ENCODE measurements at regions not wholly inside any gene's neighbourhood (a gene's known extent, or its start where the extent isn't known, plus 50 kb on each side); places are given as distances from the start of the nearest gene placed in this dataset.

DNA sequence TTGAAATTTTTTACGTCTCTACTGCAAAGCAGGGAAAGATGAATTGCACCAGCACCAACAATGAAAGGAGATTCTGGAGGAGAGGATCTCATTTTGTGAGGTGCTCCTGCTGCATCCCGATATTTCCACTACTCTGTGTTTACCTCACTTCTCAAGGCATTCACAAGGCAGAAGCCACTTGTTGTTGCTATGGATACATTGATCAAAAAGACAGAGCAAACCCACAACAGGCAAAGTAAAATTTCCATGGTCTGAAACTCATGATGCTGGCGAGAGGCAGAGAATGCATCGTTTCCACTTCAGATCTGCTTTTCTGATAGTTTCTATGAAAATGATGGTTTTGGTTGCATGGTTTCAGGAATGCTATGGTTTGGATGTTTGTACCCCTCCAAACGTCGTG, 323.3 kb downstream of the ASMT start:
- DNase-seq (ENCODE audit: low read depth in 1 of 2, low spot score in 1 of 2), result no peak
- no peak overlapping the region for H3K4me3 ChIP-seq
- no peaks in the 10 kb centered on the region for H3K4me1 ChIP-seq
- WGBS (ENCODE audit: missing lambda C conversion rate), result 72% methylated on average over 6 of the region's 6 CpGs
- ChIA-PET POLR2A (no interaction called here), CTCF (no interaction called here)
- FAIRE-seq, result no peak
- ATAC-seq, result no peak
- H3K4me2 ChIP-seq, result no peak overlapping the region
- no peak overlapping the region for H3K27ac ChIP-seq
- peaks cover 4% of the 10 kb centered on the region; the same call in 2 of the 3 replicates for H3K9me3 ChIP-seq
- TF ChIP-seq POLR2A (IDR thresholded peaks at IDR 0.05; ENCODE audit: low read length) (no peak), FOSB (CRISPR knock-in tag; IDR thresholded peaks at IDR 0.05) (no peak), HEYL (CRISPR knock-in tag; IDR thresholded peaks at IDR 0.05) (no peak), RCOR1 (IDR thresholded peaks at IDR 0.05; ENCODE audit: low read depth, low read length) (no peak), MYC (IDR thresholded peaks at IDR 0.05; ENCODE audit: borderline replicate concordance, low read length) (no peak), SREBF2 (IDR thresholded peaks at IDR 0.05) (no peak), HOXB5 (CRISPR knock-in tag; IDR thresholded peaks at IDR 0.05) (no peak)
- TF ChIP-seq, protein P1, sequence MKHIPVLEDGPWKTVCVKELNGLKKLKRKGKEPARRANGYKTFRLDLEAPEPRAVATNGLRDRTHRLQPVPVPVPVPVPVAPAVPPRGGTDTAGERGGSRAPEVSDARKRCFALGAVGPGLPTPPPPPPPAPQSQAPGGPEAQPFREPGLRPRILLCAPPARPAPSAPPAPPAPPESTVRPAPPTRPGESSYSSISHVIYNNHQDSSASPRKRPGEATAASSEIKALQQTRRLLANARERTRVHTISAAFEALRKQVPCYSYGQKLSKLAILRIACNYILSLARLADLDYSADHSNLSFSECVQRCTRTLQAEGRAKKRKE (CRISPR knock-in tag; IDR thresholded peaks at IDR 0.05; ENCODE audit: low read depth), result no peak
- TF ChIP-seq, protein P2, sequence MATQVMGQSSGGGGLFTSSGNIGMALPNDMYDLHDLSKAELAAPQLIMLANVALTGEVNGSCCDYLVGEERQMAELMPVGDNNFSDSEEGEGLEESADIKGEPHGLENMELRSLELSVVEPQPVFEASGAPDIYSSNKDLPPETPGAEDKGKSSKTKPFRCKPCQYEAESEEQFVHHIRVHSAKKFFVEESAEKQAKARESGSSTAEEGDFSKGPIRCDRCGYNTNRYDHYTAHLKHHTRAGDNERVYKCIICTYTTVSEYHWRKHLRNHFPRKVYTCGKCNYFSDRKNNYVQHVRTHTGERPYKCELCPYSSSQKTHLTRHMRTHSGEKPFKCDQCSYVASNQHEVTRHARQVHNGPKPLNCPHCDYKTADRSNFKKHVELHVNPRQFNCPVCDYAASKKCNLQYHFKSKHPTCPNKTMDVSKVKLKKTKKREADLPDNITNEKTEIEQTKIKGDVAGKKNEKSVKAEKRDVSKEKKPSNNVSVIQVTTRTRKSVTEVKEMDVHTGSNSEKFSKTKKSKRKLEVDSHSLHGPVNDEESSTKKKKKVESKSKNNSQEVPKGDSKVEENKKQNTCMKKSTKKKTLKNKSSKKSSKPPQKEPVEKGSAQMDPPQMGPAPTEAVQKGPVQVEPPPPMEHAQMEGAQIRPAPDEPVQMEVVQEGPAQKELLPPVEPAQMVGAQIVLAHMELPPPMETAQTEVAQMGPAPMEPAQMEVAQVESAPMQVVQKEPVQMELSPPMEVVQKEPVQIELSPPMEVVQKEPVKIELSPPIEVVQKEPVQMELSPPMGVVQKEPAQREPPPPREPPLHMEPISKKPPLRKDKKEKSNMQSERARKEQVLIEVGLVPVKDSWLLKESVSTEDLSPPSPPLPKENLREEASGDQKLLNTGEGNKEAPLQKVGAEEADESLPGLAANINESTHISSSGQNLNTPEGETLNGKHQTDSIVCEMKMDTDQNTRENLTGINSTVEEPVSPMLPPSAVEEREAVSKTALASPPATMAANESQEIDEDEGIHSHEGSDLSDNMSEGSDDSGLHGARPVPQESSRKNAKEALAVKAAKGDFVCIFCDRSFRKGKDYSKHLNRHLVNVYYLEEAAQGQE (IDR thresholded peaks at IDR 0.05), result no peak

DNA sequence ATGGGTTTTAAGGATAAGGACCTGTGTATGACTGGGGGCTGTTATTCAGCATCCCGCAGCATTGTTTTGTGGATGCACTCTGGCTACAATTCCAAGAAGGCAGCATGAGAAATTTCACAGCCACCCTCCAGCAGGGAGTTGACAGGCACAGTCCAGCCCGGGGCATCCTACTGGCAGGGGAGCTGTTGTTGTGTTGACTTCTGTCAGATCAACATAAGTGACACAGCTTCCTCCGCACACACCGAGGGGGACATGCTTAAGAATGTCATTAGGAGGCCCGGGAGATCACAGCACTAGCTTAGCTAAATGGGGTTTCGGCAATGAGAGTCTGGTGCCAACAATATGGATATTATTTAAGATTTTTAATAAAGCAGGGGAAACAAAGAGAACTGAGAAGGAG, 326.5 kb downstream of the ASMT start:
- Histone ChIP-seq H3K4me1 (no peaks in the 10 kb centered on the region), H3K27ac (no peak overlapping the region), H3K4me3 (no peak overlapping the region), H3K4me2 (no peak overlapping the region), H3K9me3 (peaks cover 4% of the 10 kb centered on the region; the same call in 2 of the 3 replicates)
- 88% methylated on average over 6 of the region's 6 CpGs for WGBS (ENCODE audit: missing lambda C conversion rate)
- POLR2A ChIA-PET, result no interaction called here
- TF ChIP-seq, protein P3, sequence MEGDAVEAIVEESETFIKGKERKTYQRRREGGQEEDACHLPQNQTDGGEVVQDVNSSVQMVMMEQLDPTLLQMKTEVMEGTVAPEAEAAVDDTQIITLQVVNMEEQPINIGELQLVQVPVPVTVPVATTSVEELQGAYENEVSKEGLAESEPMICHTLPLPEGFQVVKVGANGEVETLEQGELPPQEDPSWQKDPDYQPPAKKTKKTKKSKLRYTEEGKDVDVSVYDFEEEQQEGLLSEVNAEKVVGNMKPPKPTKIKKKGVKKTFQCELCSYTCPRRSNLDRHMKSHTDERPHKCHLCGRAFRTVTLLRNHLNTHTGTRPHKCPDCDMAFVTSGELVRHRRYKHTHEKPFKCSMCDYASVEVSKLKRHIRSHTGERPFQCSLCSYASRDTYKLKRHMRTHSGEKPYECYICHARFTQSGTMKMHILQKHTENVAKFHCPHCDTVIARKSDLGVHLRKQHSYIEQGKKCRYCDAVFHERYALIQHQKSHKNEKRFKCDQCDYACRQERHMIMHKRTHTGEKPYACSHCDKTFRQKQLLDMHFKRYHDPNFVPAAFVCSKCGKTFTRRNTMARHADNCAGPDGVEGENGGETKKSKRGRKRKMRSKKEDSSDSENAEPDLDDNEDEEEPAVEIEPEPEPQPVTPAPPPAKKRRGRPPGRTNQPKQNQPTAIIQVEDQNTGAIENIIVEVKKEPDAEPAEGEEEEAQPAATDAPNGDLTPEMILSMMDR (IDR thresholded peaks at IDR 0.05), result no peak
- no peak for TF ChIP-seq SREBF2 (IDR thresholded peaks at IDR 0.05)
- CTCF ChIA-PET, result no interaction called here
- no peak for ATAC-seq
- DNase-seq (ENCODE audit: low read depth in 1 of 2, low spot score in 1 of 2), result no peak
- FAIRE-seq, result no peak

DNA sequence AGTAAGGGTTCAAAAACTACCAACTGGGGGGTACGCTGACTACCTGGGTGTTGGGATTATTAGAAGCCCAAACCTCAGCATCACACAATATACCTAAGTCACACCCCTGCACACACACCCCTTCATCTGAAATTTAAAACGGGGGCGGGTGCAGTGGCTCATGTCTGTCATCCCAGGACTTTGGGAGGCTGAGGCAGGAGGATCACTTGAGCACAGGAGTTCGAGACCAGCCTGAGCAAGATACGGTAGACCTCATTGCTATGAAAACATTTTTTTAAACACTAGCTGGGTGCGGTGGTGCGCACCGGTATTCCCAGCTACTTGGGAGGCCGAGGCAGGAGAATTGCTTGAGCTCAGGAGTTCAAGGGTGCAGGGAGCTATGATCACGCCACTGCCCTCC, 331.0 kb downstream of the ASMT start:
- Histone ChIP-seq H3K4me2 (no peak overlapping the region), H3K9me3 (no peaks in the 10 kb centered on the region), H3K4me1 (no peaks in the 10 kb centered on the region), H3K27ac (no peak overlapping the region), H3K4me3 (no peak overlapping the region)
- no peak for FAIRE-seq
- no peak for DNase-seq (ENCODE audit: low read depth in 1 of 2, low spot score in 1 of 2)
- 88% methylated on average over 10 of the region's 10 CpGs for WGBS (ENCODE audit: missing lambda C conversion rate)
- ChIA-PET CTCF (no interaction called here), POLR2A (no interaction called here)
- TF ChIP-seq SREBF2 (IDR thresholded peaks at IDR 0.05), result no peak
- TF ChIP-seq JUN (IDR thresholded peaks at IDR 0.05), result no peak
- TF ChIP-seq, protein P4, sequence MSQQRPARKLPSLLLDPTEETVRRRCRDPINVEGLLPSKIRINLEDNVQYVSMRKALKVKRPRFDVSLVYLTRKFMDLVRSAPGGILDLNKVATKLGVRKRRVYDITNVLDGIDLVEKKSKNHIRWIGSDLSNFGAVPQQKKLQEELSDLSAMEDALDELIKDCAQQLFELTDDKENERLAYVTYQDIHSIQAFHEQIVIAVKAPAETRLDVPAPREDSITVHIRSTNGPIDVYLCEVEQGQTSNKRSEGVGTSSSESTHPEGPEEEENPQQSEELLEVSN (IDR thresholded peaks at IDR 0.05; ENCODE audit: borderline replicate concordance, low read depth), result no peak
- TF ChIP-seq TFCP2L1 (CRISPR knock-in tag; IDR thresholded peaks at IDR 0.05), result no peak
- no peak for ATAC-seq

DNA sequence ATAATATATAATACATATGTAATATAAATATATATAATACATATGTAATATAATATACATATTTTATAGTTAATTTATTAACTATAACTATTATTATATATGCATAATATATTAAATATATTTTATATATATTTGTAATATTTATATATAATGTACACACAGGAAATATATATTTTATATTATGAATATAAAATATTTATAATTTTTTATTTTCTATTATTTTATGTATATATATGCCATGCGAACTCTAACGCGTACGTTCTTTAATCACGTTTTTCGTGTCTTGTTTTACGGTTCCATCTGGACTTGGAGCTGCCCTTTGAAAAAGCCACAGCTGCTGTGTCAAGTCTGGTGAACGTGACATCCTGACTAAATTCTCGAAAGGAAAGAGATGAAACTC, 332.1 kb downstream of the ASMT start:
- FAIRE-seq, result no peak
- POLR2A ChIA-PET, result no interaction called here
- Histone ChIP-seq H3K4me2 (no peak overlapping the region), H3K9me3 (no peaks in the 10 kb centered on the region), H3K4me3 (no peak overlapping the region), H3K27ac (no peak overlapping the region), H3K4me1 (no peaks in the 10 kb centered on the region)
- CTCF ChIA-PET, result no interaction called here
- no peak for ATAC-seq
- no peak for DNase-seq (ENCODE audit: low read depth in 1 of 2, low spot score in 1 of 2)
- 76% methylated on average over 9 of the region's 9 CpGs for WGBS (ENCODE audit: missing lambda C conversion rate)
- TF ChIP-seq RCOR1 (IDR thresholded peaks at IDR 0.05; ENCODE audit: low read depth, low read length) (no peak), RAD21 (conservative IDR thresholded peaks at IDR 0.05 in 1 of 2, IDR thresholded peaks at IDR 0.05 in 1 of 2) (no peak), TP53 (CRISPR knock-in tag; IDR thresholded peaks at IDR 0.05) (no peak), ZSCAN20 (CRISPR knock-in tag; IDR thresholded peaks at IDR 0.05) (no peak), ZFP36 (IDR thresholded peaks at IDR 0.05; ENCODE audit: borderline replicate concordance, partially characterized antibody) (no peak), POLR2A (IDR thresholded peaks at IDR 0.05; ENCODE audit: low read length) (no peak), CHD2 (IDR thresholded peaks at IDR 0.05; ENCODE audit: low read length, partially characterized antibody) (no peak), ZNF302 (CRISPR knock-in tag; IDR thresholded peaks at IDR 0.05) (no peak), ESRRA (IDR thresholded peaks at IDR 0.05; ENCODE audit: borderline replicate concordance, low read length) (no peak), EP300 (IDR thresholded peaks at IDR 0.05) (no peak)
- TF ChIP-seq, protein P5, sequence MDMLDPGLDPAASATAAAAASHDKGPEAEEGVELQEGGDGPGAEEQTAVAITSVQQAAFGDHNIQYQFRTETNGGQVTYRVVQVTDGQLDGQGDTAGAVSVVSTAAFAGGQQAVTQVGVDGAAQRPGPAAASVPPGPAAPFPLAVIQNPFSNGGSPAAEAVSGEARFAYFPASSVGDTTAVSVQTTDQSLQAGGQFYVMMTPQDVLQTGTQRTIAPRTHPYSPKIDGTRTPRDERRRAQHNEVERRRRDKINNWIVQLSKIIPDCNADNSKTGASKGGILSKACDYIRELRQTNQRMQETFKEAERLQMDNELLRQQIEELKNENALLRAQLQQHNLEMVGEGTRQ (IDR thresholded peaks at IDR 0.05), result no peak
- TF ChIP-seq, protein P6, sequence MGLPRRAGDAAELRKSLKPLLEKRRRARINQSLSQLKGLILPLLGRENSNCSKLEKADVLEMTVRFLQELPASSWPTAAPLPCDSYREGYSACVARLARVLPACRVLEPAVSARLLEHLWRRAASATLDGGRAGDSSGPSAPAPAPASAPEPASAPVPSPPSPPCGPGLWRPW (IDR thresholded peaks at IDR 0.05), result no peak
